Stimulated activated CD4-positive, alpha-beta T cell treated with anti-CD3 and anti-CD28 coated beads, TNF-alpha, amount 100 ng/mL, for 24 hours (primary cell): ENCODE measurements at regions not wholly inside any gene's neighbourhood (a gene's known extent, or its start where the extent isn't known, plus 50 kb on each side); places are given as distances from the start of the nearest gene placed in this dataset.
"Not testable (repeated sequence)": the region's sequence is repeated elsewhere in the genome, so short reads cannot be mapped to it uniquely, and the experiment has no call there.

Experiments used
- DNase-seq, 3 experiments: peaks; one replicate each; pipeline ENCODE4 v3.0.0-alpha.2; 2020; ENCODE audit warnings: low read depth in 3 of 3

- no peak for DNase-seq
Measured at GRCh38 chr2:16373341-16373740, 292.3 kb downstream of the CYRIA start.

GRCh38 chr2:16371751-16372150 lies 293.9 kb downstream of the CYRIA start:
- no peak for DNase-seq

- DNase-seq: no peak
Measured at GRCh38 chr2:16368951-16369350, 296.7 kb downstream of the CYRIA start.

GRCh38 chr2:16368328-16368727 lies 297.3 kb downstream of the CYRIA start:
- no peak for DNase-seq

GRCh38 chr2:16365366-16365765 lies 300.3 kb downstream of the CYRIA start:
- no peak for DNase-seq

GRCh38 chr2:16363581-16363980 lies 302.1 kb downstream of the CYRIA start:
- DNase-seq: no peak

- DNase-seq: no peak
Measured at GRCh38 chr2:16362611-16363010, 303.0 kb downstream of the CYRIA start.

GRCh38 chr2:16361261-16361995 lies 304.2 kb downstream of the CYRIA start:
- DNase-seq: no peak

GRCh38 chr2:16359961-16360360 lies 305.7 kb downstream of the CYRIA start:
- no peak for DNase-seq

GRCh38 chr2:16357188-16357587 lies 308.4 kb downstream of the CYRIA start:
- DNase-seq: no peak

GRCh38 chr2:16351541-16351940 lies 314.1 kb downstream of the CYRIA start:
- DNase-seq: no peak

- DNase-seq: no peak
Measured at GRCh38 chr2:16351137-16351536, 314.5 kb downstream of the CYRIA start.

- no peak for DNase-seq
Measured at GRCh38 chr2:16350211-16350610, 315.4 kb downstream of the CYRIA start.

- no peak for DNase-seq
Measured at GRCh38 chr2:16349811-16350210, 315.8 kb downstream of the CYRIA start.

- DNase-seq: no peak
Measured at GRCh38 chr2:16348821-16349515, 316.7 kb downstream of the CYRIA start.

- DNase-seq: no peak
Measured at GRCh38 chr2:16346671-16347070, 319.0 kb downstream of the CYRIA start.

- DNase-seq: not testable (repeated sequence)
Measured at GRCh38 chr2:16345231-16345630, 320.4 kb downstream of the CYRIA start.

GRCh38 chr2:16339206-16339605 lies 326.4 kb downstream of the CYRIA start:
- no peak for DNase-seq

GRCh38 chr2:16338026-16338425 lies 327.6 kb downstream of the CYRIA start:
- DNase-seq: no peak

- no peak for DNase-seq
Measured at GRCh38 chr2:16336916-16337315, 328.7 kb downstream of the CYRIA start.

GRCh38 chr2:16336491-16336890 lies 329.1 kb downstream of the CYRIA start:
- DNase-seq: no peak

GRCh38 chr2:16335947-16336346 lies 329.7 kb downstream of the CYRIA start:
- no peak for DNase-seq

- DNase-seq: no peak
Measured at GRCh38 chr2:16335604-16335930, 330.1 kb downstream of the CYRIA start.
